ENCODE measurements at regions not wholly inside any gene's neighbourhood (a gene's known extent, or its start where the extent isn't known, plus 50 kb on each side); places are given as distances from the start of the nearest gene placed in this dataset.
"Not testable (repeated sequence)": the region's sequence is repeated elsewhere in the genome, so short reads cannot be mapped to it uniquely, and the experiment has no call there.

GRCh38 chr4:160100316-160100715, 997.4 kb downstream of the RAPGEF2 start:
- no peak for DNase-seq (ENCODE audit: low read depth, low spot score)
- in situ Hi-C loops (cut with HindIII; ENCODE audit: low pct_unique_long_range_greater_than_20kb, low sequenced_read_pairs) = no loop called here

GRCh38 chr4:160110891-160111290, 1008.0 kb downstream of the RAPGEF2 start:
- DNase-seq (ENCODE audit: low read depth, low spot score) = no peak
- in situ Hi-C loops (cut with HindIII; ENCODE audit: low pct_unique_long_range_greater_than_20kb, low sequenced_read_pairs) = no loop called here

- in situ Hi-C loops (cut with HindIII; ENCODE audit: low pct_unique_long_range_greater_than_20kb, low sequenced_read_pairs) = no loop called here
- DNase-seq (ENCODE audit: low read depth, low spot score) = no peak
These were observed 1014.8 kb downstream of the RAPGEF2 start for GRCh38 chr4:160117686-160118085.

GRCh38 chr4:160125576-160126287, 1022.9 kb downstream of the RAPGEF2 start:
- in situ Hi-C loops (cut with HindIII; ENCODE audit: low pct_unique_long_range_greater_than_20kb, low sequenced_read_pairs); DNase-seq (ENCODE audit: low read depth, low spot score): not testable (repeated sequence)

GRCh38 chr4:160127211-160127610, 1024.3 kb downstream of the RAPGEF2 start:
- in situ Hi-C loops (cut with HindIII; ENCODE audit: low pct_unique_long_range_greater_than_20kb, low sequenced_read_pairs) = no loop called here

GRCh38 chr4:160129439-160129838, 1026.6 kb downstream of the RAPGEF2 start:
- in situ Hi-C loops (cut with HindIII; ENCODE audit: low pct_unique_long_range_greater_than_20kb, low sequenced_read_pairs) = no loop called here
- DNase-seq (ENCODE audit: low read depth, low spot score) = no peak

More at GRCh38 chr4:160127211-160127610, 1024.3 kb downstream of the RAPGEF2 start:
- no peak for DNase-seq (ENCODE audit: low read depth, low spot score)

- no peak for DNase-seq (ENCODE audit: low read depth, low spot score)
- in situ Hi-C loops (cut with HindIII; ENCODE audit: low pct_unique_long_range_greater_than_20kb, low sequenced_read_pairs) = no loop called here
These were observed 1033.1 kb downstream of the RAPGEF2 start for GRCh38 chr4:160136021-160136420.

- DNase-seq (ENCODE audit: low read depth, low spot score) = no peak
- in situ Hi-C loops (cut with HindIII; ENCODE audit: low pct_unique_long_range_greater_than_20kb, low sequenced_read_pairs) = no loop called here
These were observed 1038.3 kb downstream of the RAPGEF2 start for GRCh38 chr4:160141206-160141605.

GRCh38 chr4:160142579-160142978, 1039.7 kb downstream of the RAPGEF2 start:
- in situ Hi-C loops (cut with HindIII; ENCODE audit: low pct_unique_long_range_greater_than_20kb, low sequenced_read_pairs) = no loop called here
- no peak for DNase-seq (ENCODE audit: low read depth, low spot score)

- in situ Hi-C loops (cut with HindIII; ENCODE audit: low pct_unique_long_range_greater_than_20kb, low sequenced_read_pairs) = no loop called here
- DNase-seq (ENCODE audit: low read depth, low spot score) = no peak
These were observed 1040.7 kb downstream of the RAPGEF2 start for GRCh38 chr4:160143574-160143973.

GRCh38 chr4:160159457-160159856, 1056.6 kb downstream of the RAPGEF2 start:
- no peak for DNase-seq (ENCODE audit: low read depth, low spot score)
- in situ Hi-C loops (cut with HindIII; ENCODE audit: low pct_unique_long_range_greater_than_20kb, low sequenced_read_pairs) = no loop called here

GRCh38 chr4:160161026-160161425, 1058.1 kb downstream of the RAPGEF2 start:
- DNase-seq (ENCODE audit: low read depth, low spot score) = no peak
- in situ Hi-C loops (cut with HindIII; ENCODE audit: low pct_unique_long_range_greater_than_20kb, low sequenced_read_pairs) = no loop called here

GRCh38 chr4:160175064-160175643, 1072.3 kb downstream of the RAPGEF2 start:
- in situ Hi-C loops (cut with HindIII; ENCODE audit: low pct_unique_long_range_greater_than_20kb, low sequenced_read_pairs) = no loop called here
- peak; percentile 1 for DNase-seq (ENCODE audit: low read depth, low spot score)

- DNase-seq (ENCODE audit: low read depth, low spot score) = no peak
- in situ Hi-C loops (cut with HindIII; ENCODE audit: low pct_unique_long_range_greater_than_20kb, low sequenced_read_pairs) = no loop called here
These were observed 1077.3 kb downstream of the RAPGEF2 start for GRCh38 chr4:160180211-160180610.

GRCh38 chr4:160182727-160183126, 1079.8 kb downstream of the RAPGEF2 start:
- no peak for DNase-seq (ENCODE audit: low read depth, low spot score)
- in situ Hi-C loops (cut with HindIII; ENCODE audit: low pct_unique_long_range_greater_than_20kb, low sequenced_read_pairs) = no loop called here

- no peak for DNase-seq (ENCODE audit: low read depth, low spot score)
- in situ Hi-C loops (cut with HindIII; ENCODE audit: low pct_unique_long_range_greater_than_20kb, low sequenced_read_pairs) = no loop called here
These were observed 1082.0 kb downstream of the RAPGEF2 start for GRCh38 chr4:160184884-160185283.

- DNase-seq (ENCODE audit: low read depth, low spot score) = no peak
- in situ Hi-C loops (cut with HindIII; ENCODE audit: low pct_unique_long_range_greater_than_20kb, low sequenced_read_pairs) = no loop called here
These were observed 1090.9 kb downstream of the RAPGEF2 start for GRCh38 chr4:160193787-160194186.

- no peak for DNase-seq (ENCODE audit: low read depth, low spot score)
- in situ Hi-C loops (cut with HindIII; ENCODE audit: low pct_unique_long_range_greater_than_20kb, low sequenced_read_pairs) = no loop called here
These were observed 1091.8 kb downstream of the RAPGEF2 start for GRCh38 chr4:160194716-160195115.

- DNase-seq (ENCODE audit: low read depth, low spot score) = no peak
- in situ Hi-C loops (cut with HindIII; ENCODE audit: low pct_unique_long_range_greater_than_20kb, low sequenced_read_pairs) = no loop called here
These were observed 1099.9 kb downstream of the RAPGEF2 start for GRCh38 chr4:160202802-160203201.

Measured in SK-MEL-5 (cell line).